Upper lobe of left lung (tissue), 6 donors: ENCODE measurements at regions not wholly inside any gene's neighbourhood (a gene's known extent, or its start where the extent isn't known, plus 50 kb on each side); places are given as distances from the start of the nearest gene placed in this dataset.

Source experiments
- ATAC-seq, 2 donors: fragments of 200-7000 bp; cut with Tn5 transposase; one replicate each; pipeline ENCODE4 v1.9.1; 2022; ENCODE audit warnings: mild to moderate bottlenecking in 2 of 2, moderate library complexity in 2 of 2; ENCODE audit not compliant: low FRiP score in 2 of 2
- DNase-seq, 2 donors: peaks; one replicate each; pipeline ENCODE4 v3.0.0-alpha.2; 2019 to 2020
- H3K27ac ChIP-seq, 4 donors: fragments of 200-600 bp; sonication (generic); one replicate each; pipeline ENCODE4 v1.5.1; 2016 to 2019
- H3K27me3 ChIP-seq, 4 donors: fragments of 200-600 bp; sonication (generic); one replicate each; pipeline ENCODE4 v1.5.1; 2017 to 2019
- H3K36me3 ChIP-seq, 4 donors: fragments of 200-600 bp; sonication (generic); one replicate each; pipeline ENCODE4 v1.5.1; 2016 to 2019
- H3K4me1 ChIP-seq, 4 donors: fragments of 200-600 bp; sonication (generic); one replicate each; pipeline ENCODE4 v1.5.1; 2018 to 2019
- H3K4me3 ChIP-seq, 4 donors: fragments of 200-600 bp; sonication (generic); one replicate each; pipeline ENCODE4 v1.5.1; 2017 to 2019; ENCODE audit warnings: mild to moderate bottlenecking in 2 of 4, moderate library complexity in 1 of 4
- H3K9me3 ChIP-seq, 4 donors: fragments of 200-600 bp; sonication (generic); one replicate each; pipeline ENCODE4 v1.5.1; 2018 to 2019
- EP300 ChIP-seq, 4 donors: sonication (generic); formaldehyde crosslinking; IDR thresholded peaks; one replicate each; pipeline ENCODE4 v1.5.1; 2017; ENCODE audit warnings: antibody characterized with exemption in 4 of 4, control low read depth in 2 of 4
- POLR2A ChIP-seq, 4 donors: fragments of 450-650 bp; IDR thresholded peaks; one replicate each; pipeline ENCODE4 v1.5.1; 2016 to 2017; ENCODE audit warnings: antibody characterized with exemption in 4 of 4, mild to moderate bottlenecking in 2 of 4
- POLR2AphosphoS5 ChIP-seq, 2 donors: sonication (generic); formaldehyde crosslinking; IDR thresholded peaks; one replicate each; pipeline ENCODE4 v1.5.1; 2017; ENCODE audit warnings: antibody characterized with exemption in 2 of 2
- WGBS, 2 donors: methylation state at CpG; one replicate each; pipeline ENCODE4 v1.1.5; 2017 to 2018; 5-methylcytosine and 5-hydroxymethylcytosine counted together
- TF ChIP-seq, protein P1 (sequence below), 6 experiments: fragments of 450-650 bp in 4 of 6; fragments of 200-600 bp in 2 of 6; sonication (generic) in 2 of 6; IDR thresholded peaks; one replicate each; pipeline ENCODE4 v1.5.1; 2016 to 2019; ENCODE audit warnings: antibody characterized with exemption in 6 of 6
- donor health status: DM: no; HTN: no; CAD: no; lungs with moderate emphysema.
- donor health status: DM: no; HTN: yes; CAD: no; lungs with severe emphysema.

- Histone ChIP-seq H3K27me3 (no peaks in the 10 kb centered on the region), H3K36me3 (no peaks in the 10 kb centered on the region), H3K4me1 (no peaks in the 10 kb centered on the region), H3K9me3 (no peaks in the 10 kb centered on the region), H3K4me3 (no peak overlapping the region), H3K27ac (no peak overlapping the region)
- 78 to 79% methylated on average over 4 of the region's 4 CpGs for WGBS, 2 donors
- TF ChIP-seq POLR2AphosphoS5 (IDR thresholded peaks at IDR 0.05) (no peak), POLR2A (IDR thresholded peaks at IDR 0.05) (no peak), EP300 (IDR thresholded peaks at IDR 0.05) (no peak)
- TF ChIP-seq, protein P1, sequence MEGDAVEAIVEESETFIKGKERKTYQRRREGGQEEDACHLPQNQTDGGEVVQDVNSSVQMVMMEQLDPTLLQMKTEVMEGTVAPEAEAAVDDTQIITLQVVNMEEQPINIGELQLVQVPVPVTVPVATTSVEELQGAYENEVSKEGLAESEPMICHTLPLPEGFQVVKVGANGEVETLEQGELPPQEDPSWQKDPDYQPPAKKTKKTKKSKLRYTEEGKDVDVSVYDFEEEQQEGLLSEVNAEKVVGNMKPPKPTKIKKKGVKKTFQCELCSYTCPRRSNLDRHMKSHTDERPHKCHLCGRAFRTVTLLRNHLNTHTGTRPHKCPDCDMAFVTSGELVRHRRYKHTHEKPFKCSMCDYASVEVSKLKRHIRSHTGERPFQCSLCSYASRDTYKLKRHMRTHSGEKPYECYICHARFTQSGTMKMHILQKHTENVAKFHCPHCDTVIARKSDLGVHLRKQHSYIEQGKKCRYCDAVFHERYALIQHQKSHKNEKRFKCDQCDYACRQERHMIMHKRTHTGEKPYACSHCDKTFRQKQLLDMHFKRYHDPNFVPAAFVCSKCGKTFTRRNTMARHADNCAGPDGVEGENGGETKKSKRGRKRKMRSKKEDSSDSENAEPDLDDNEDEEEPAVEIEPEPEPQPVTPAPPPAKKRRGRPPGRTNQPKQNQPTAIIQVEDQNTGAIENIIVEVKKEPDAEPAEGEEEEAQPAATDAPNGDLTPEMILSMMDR (IDR thresholded peaks at IDR 0.05), result no peak
- ATAC-seq (no peak), DNase-seq (no peak)
Observed at GRCh38 chr16:17728196-17728595, 257.4 kb upstream of the XYLT1 start.

DNA sequence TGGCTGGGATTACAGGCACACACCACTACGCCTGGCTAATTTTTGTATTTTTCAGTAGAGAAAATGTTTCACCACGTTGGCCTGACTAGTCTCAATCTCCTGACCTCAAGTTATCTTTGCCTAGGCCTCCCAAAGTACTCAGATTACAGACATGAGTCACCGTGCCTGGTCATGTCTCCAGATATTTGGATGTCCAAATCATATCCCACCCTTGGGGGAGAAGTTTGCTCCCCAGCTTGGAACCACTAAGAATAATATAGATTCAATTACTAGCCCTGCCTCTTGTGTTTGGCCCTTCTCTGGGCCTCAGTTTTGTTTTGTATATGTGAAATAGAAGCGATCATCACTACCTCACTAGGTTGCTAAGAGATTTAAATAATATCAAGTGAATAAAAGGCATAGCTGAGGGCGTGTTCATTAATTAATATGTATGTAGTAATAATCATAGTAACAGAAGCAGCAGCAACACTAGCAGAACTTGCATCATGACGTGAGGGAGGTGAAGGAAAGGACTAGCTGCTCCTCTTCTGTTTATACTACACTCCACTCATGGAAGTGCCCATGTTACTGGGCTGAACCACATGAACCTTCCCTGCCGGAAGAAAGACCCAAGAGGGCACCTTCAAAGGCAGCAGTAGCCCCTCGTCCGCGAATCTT lies 253.6 kb upstream of the XYLT1 start:
- WGBS, 2 donors, result 78 to 79% methylated on average over 10 of the region's 10 CpGs
- no peak overlapping the region for H3K27ac ChIP-seq
- no peak for DNase-seq
- no peaks in the 10 kb centered on the region for H3K4me1 ChIP-seq
- H3K36me3 ChIP-seq, result no peaks in the 10 kb centered on the region
- ATAC-seq, result peak in 1 of 2 donors; percentile 85
- H3K9me3 ChIP-seq, result no peaks in the 10 kb centered on the region
- H3K27me3 ChIP-seq, result no peaks in the 10 kb centered on the region
- TF ChIP-seq, protein P1 (IDR thresholded peaks at IDR 0.05), result no peak
- TF ChIP-seq POLR2AphosphoS5 (IDR thresholded peaks at IDR 0.05) (no peak), POLR2A (IDR thresholded peaks at IDR 0.05) (no peak), EP300 (IDR thresholded peaks at IDR 0.05) (no peak)
- H3K4me3 ChIP-seq, result no peak overlapping the region

GRCh38 chr16:17723531-17724134 lies 252.9 kb upstream of the XYLT1 start:
- DNase-seq (no peak), ATAC-seq (peak in 1 of 2 donors; percentile 4)
- Histone ChIP-seq H3K36me3 (no peaks in the 10 kb centered on the region), H3K27ac (no peak overlapping the region), H3K4me1 (no peaks in the 10 kb centered on the region), H3K9me3 (no peaks in the 10 kb centered on the region), H3K4me3 (no peak overlapping the region), H3K27me3 (no peaks in the 10 kb centered on the region)
- 73 to 74% methylated on average over 9 to 10 of the region's 10 CpGs for WGBS, 2 donors
- no peak for TF ChIP-seq POLR2AphosphoS5 (IDR thresholded peaks at IDR 0.05)
- no peak for TF ChIP-seq POLR2A (IDR thresholded peaks at IDR 0.05)
- TF ChIP-seq, protein P1 (IDR thresholded peaks at IDR 0.05), result no peak
- TF ChIP-seq EP300 (IDR thresholded peaks at IDR 0.05), result no peak

- Histone ChIP-seq H3K27me3 (no peaks in the 10 kb centered on the region), H3K36me3 (no peaks in the 10 kb centered on the region), H3K9me3 (no peaks in the 10 kb centered on the region), H3K27ac (no peak overlapping the region), H3K4me1 (no peaks in the 10 kb centered on the region), H3K4me3 (no peak overlapping the region)
- ATAC-seq, result no peak
- TF ChIP-seq, protein P1 (IDR thresholded peaks at IDR 0.05), result no peak
- TF ChIP-seq POLR2A (IDR thresholded peaks at IDR 0.05), result no peak
- TF ChIP-seq EP300 (IDR thresholded peaks at IDR 0.05), result no peak
- TF ChIP-seq POLR2AphosphoS5 (IDR thresholded peaks at IDR 0.05), result no peak
- DNase-seq, result no peak
- WGBS, 2 donors, result 65 to 80% methylated on average over 2 of the region's 2 CpGs
Observed at GRCh38 chr16:17718495-17718894, 247.7 kb upstream of the XYLT1 start.

- no peak overlapping the region for H3K4me3 ChIP-seq
- ATAC-seq (no peak), DNase-seq (no peak)
- no peak overlapping the region for H3K27ac ChIP-seq
- 80 to 87% methylated on average over 4 of the region's 4 CpGs for WGBS, 2 donors
- no peak for TF ChIP-seq POLR2A (IDR thresholded peaks at IDR 0.05)
- no peak for TF ChIP-seq POLR2AphosphoS5 (IDR thresholded peaks at IDR 0.05)
- TF ChIP-seq, protein P1 (IDR thresholded peaks at IDR 0.05), result no peak
- no peaks in the 10 kb centered on the region for H3K27me3 ChIP-seq
- H3K4me1 ChIP-seq, result no peaks in the 10 kb centered on the region
- no peaks in the 10 kb centered on the region for H3K36me3 ChIP-seq
- H3K9me3 ChIP-seq, result no peaks in the 10 kb centered on the region
Observed at GRCh38 chr16:17705847-17706246, 235.1 kb upstream of the XYLT1 start.
